Naive thymus-derived CD4-positive, alpha-beta T cell (primary cell): ENCODE measurements at regions not wholly inside any gene's neighbourhood (a gene's known extent, or its start where the extent isn't known, plus 50 kb on each side); places are given as distances from the start of the nearest gene placed in this dataset.
A peak's percentile ranks its signal among the peaks of the same experiment; 100 is the strongest.

ENCODE experiments used
- ATAC-seq: fragments of 150-1000 bp; cut with Tn5 transposase; 2 replicates; pipeline ENCODE4 v1.10.0; 2021; ENCODE audit warnings: mild to moderate bottlenecking, moderate library complexity
- CTCF ChIA-PET: fragments of 350-600 bp; sonication (Branson Sonifier 250); formaldehyde crosslinking; loops from one replicate; lab custom pipeline; 2021; ENCODE audit warnings: antibody characterized with exemption; lab: Charles Lee
- POLR2A ChIA-PET: fragments of 350-600 bp; sonication (Branson Sonifier 250); formaldehyde crosslinking; loops from one replicate; lab custom pipeline; 2021; ENCODE audit warnings: antibody characterized with exemption, inconsistent platforms; lab: Charles Lee
- DNase-seq, 9 donors: peaks; one replicate each; pipeline versions ENCODE4 v3.0.0 to v3.0.0-alpha.2; 2020 to 2022; ENCODE audit warnings: mixed read lengths in 1 of 9
- H3K27ac ChIP-seq: one replicate; pipeline ENCODE4 v1.7.0; 2013; ENCODE audit warnings: mild to moderate bottlenecking, low read depth, low read length, moderate library complexity
- H3K27me3 ChIP-seq, 2 donors: one replicate each; pipeline ENCODE4 v1.7.0; 2013; ENCODE audit warnings: low read length in 2 of 2, mild to moderate bottlenecking in 2 of 2, moderate library complexity in 2 of 2; ENCODE audit not compliant: control insufficient read depth in 2 of 2, insufficient read depth in 2 of 2
- H3K36me3 ChIP-seq, 3 experiments: 1 replicate in 2 of 3; 2 replicates in 1 of 3; pipeline ENCODE4 v1.7.0; 2013; ENCODE audit warnings: low read length in 3 of 3, mild to moderate bottlenecking in 3 of 3, moderate library complexity in 1 of 3; ENCODE audit not compliant: insufficient read depth in 3 of 3, control insufficient read depth in 2 of 3
- H3K4me1 ChIP-seq, 2 donors: one replicate each; pipeline ENCODE4 v1.7.0; 2013; ENCODE audit warnings: low read length in 2 of 2, mild to moderate bottlenecking in 2 of 2, moderate library complexity in 1 of 2; ENCODE audit not compliant: control insufficient read depth in 2 of 2, insufficient read depth in 2 of 2
- H3K4me3 ChIP-seq: 2 replicates; pipeline ENCODE4 v1.7.0; 2013; ENCODE audit warnings: mild to moderate bottlenecking, low read length
- H3K9me3 ChIP-seq, 3 experiments: 1 replicate in 2 of 3; 2 replicates in 1 of 3; pipeline ENCODE4 v1.7.0; 2013; ENCODE audit warnings: low read length in 3 of 3; ENCODE audit not compliant: control insufficient read depth in 2 of 3
- H3K27ac Mint-ChIP-seq, 9 donors: one replicate each; pipeline ENCODE4 v1.8.0; 2020 to 2022; ENCODE audit warnings: mixed read lengths in 9 of 9, mild to moderate bottlenecking in 8 of 9, moderate library complexity in 5 of 9, inconsistent platforms in 2 of 9
- H3K27me3 Mint-ChIP-seq, 5 donors: one replicate each; pipeline ENCODE4 v1.8.0; 2021 to 2022; ENCODE audit warnings: mixed read lengths in 5 of 5, mild to moderate bottlenecking in 1 of 5
- H3K36me3 Mint-ChIP-seq, 5 donors: one replicate each; pipeline ENCODE4 v1.8.0; 2020 to 2022; ENCODE audit warnings: mixed read lengths in 5 of 5, mild to moderate bottlenecking in 3 of 5, inconsistent platforms in 1 of 5
- H3K4me1 Mint-ChIP-seq, 7 donors: one replicate each; pipeline ENCODE4 v1.8.0; 2020 to 2022; ENCODE audit warnings: mixed read lengths in 7 of 7, mild to moderate bottlenecking in 3 of 7, inconsistent platforms in 1 of 7
- H3K4me3 Mint-ChIP-seq, 10 donors: one replicate each; pipeline ENCODE4 v1.8.0; 2020 to 2022; ENCODE audit warnings: mild to moderate bottlenecking in 10 of 10, mixed read lengths in 10 of 10, moderate library complexity in 6 of 10, inconsistent platforms in 2 of 10
- H3K9me3 Mint-ChIP-seq, 11 donors: one replicate each; pipeline ENCODE4 v1.8.0; 2020 to 2022; ENCODE audit warnings: mixed read lengths in 11 of 11, mild to moderate bottlenecking in 4 of 11, inconsistent platforms in 1 of 11, moderate library complexity in 1 of 11
- intact Hi-C, 2 donors: fragments of 100-400 bp; cut with micrococcal nuclease; formaldehyde crosslinking; loops; one replicate each; pipeline ENCODE4 v1.15.1; 2023

DNA sequence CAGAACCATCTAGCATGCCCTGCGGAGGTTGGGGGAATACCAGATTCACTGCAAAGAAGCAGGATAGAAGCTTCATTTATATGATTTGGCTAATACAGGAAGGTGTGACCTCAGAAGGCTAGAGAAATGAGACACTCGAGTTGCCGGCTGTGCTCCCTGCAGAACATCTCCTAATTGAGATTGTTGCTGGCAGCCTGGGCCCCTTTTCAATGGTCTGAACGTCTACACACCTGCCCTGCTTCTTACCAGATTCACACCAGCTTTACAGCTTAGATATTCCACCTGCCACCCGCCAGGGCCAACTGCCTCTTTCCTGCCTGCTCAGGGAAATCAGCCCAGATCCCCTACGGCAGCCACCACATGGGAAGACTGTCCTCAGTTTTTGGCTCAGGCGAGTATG lies 475.3 kb upstream of the AUTS2 start:
- no peaks in the 10 kb centered on the region for H3K4me1 ChIP-seq
- ChIA-PET POLR2A (no interaction called here), CTCF (no interaction called here)
- Mint-ChIP-seq H3K4me1 (no peaks in the 10 kb centered on the region), H3K27ac (no peak overlapping the region), H3K9me3 (peaks cover 0 to 18% (median 3%) of the 10 kb centered on the region in 11 donors), H3K27me3 (peaks cover 0 to 4% (median 0%) of the 10 kb centered on the region in 5 donors), H3K4me3 (no peak overlapping the region), H3K36me3 (no peaks in the 10 kb centered on the region)
- H3K27me3 ChIP-seq: no peaks in the 10 kb centered on the region
- no peak for DNase-seq
- intact Hi-C loops: no loop called here
- no peaks in the 10 kb centered on the region for H3K36me3 ChIP-seq
- H3K27ac ChIP-seq: no peak overlapping the region
- ATAC-seq: no peak
- H3K9me3 ChIP-seq: no peaks in the 10 kb centered on the region
- no peak overlapping the region for H3K4me3 ChIP-seq

- ATAC-seq: no peak
- Mint-ChIP-seq H3K9me3 (peaks cover 0 to 26% (median 5%) of the 10 kb centered on the region in 11 donors), H3K36me3 (peaks cover 0 to 4% (median 0%) of the 10 kb centered on the region in 5 donors), H3K27me3 (peaks cover 0 to 4% (median 0%) of the 10 kb centered on the region in 5 donors), H3K4me3 (no peak overlapping the region), H3K27ac (no peak overlapping the region), H3K4me1 (peaks cover 0 to 19% (median 7%) of the 10 kb centered on the region in 7 donors)
- Histone ChIP-seq H3K9me3 (no peaks in the 10 kb centered on the region), H3K27ac (no peak overlapping the region), H3K27me3 (no peaks in the 10 kb centered on the region), H3K4me3 (no peak overlapping the region), H3K4me1 (no peaks in the 10 kb centered on the region), H3K36me3 (no peaks in the 10 kb centered on the region)
- ChIA-PET CTCF (no interaction called here), POLR2A (no interaction called here)
- DNase-seq: no peak
- intact Hi-C loops: no loop called here
Measured at GRCh38 chr7:69126896-69127479, 471.3 kb upstream of the AUTS2 start.

DNA sequence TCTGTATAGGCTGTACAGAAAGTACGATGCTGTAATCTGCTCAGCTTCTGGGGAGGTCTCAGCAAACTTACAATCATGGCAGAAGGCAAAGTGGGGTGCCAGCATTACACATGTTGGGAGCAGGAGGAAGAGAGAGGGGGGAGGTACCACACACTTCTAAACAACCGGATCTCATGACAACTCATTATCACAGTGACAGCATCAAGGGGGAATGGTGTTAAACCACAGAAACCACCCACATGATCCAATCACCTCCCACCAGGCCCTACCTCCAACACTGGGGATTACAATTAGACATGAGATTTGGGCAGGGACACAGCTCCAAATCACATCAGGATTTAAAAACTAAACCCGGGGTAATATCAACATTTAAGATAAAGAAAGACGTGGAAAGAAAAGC lies 468.8 kb upstream of the AUTS2 start:
- Mint-ChIP-seq H3K27me3 (peaks cover 0 to 12% (median 0%) of the 10 kb centered on the region in 5 donors), H3K4me3 (no peak overlapping the region), H3K4me1 (peaks cover 0 to 19% (median 7%) of the 10 kb centered on the region in 7 donors), H3K27ac (no peak overlapping the region), H3K9me3 (peaks cover 0 to 31% (median 6%) of the 10 kb centered on the region in 11 donors), H3K36me3 (peaks cover 0 to 4% (median 0%) of the 10 kb centered on the region in 5 donors)
- no peaks in the 10 kb centered on the region for H3K36me3 ChIP-seq
- no peak overlapping the region for H3K27ac ChIP-seq
- no peaks in the 10 kb centered on the region for H3K4me1 ChIP-seq
- ChIA-PET POLR2A (no interaction called here), CTCF (no interaction called here)
- no peaks in the 10 kb centered on the region for H3K27me3 ChIP-seq
- no peaks in the 10 kb centered on the region for H3K9me3 ChIP-seq
- ATAC-seq (no peak), DNase-seq (no peak)
- intact Hi-C loops: no loop called here
- H3K4me3 ChIP-seq: no peak overlapping the region

DNA sequence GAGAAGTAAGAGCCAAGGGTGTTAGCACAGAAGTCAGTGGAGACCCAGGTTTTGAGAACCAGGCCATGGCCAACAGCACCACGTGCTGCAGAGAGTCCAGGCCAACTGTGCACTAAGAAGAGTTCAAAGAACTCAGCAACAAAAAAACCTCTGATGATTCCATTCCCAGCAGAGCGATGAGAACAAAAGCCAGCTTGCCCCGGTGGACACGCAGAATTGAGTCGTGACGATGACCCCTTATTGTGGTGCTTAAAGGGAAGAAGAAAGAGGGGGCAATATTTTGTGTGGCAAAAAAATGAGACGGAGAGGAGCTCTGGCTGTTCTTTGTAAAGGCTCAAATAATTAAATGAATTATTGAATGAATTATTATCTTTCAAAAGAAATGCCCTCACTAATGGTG lies 468.3 kb upstream of the AUTS2 start:
- Histone ChIP-seq H3K4me1 (no peaks in the 10 kb centered on the region), H3K27me3 (no peaks in the 10 kb centered on the region), H3K27ac (no peak overlapping the region), H3K9me3 (no peaks in the 10 kb centered on the region), H3K4me3 (no peak overlapping the region), H3K36me3 (no peaks in the 10 kb centered on the region)
- CTCF ChIA-PET: no interaction called here
- no peak overlapping the region for H3K27ac Mint-ChIP-seq
- peaks cover 0 to 19% (median 7%) of the 10 kb centered on the region in 7 donors for H3K4me1 Mint-ChIP-seq
- intact Hi-C loops: no loop called here
- DNase-seq: no peak
- H3K36me3 Mint-ChIP-seq: peaks cover 0 to 4% (median 0%) of the 10 kb centered on the region in 5 donors
- ATAC-seq: no peak
- POLR2A ChIA-PET: no interaction called here
- peaks cover 0 to 31% (median 5%) of the 10 kb centered on the region in 11 donors for H3K9me3 Mint-ChIP-seq
- H3K27me3 Mint-ChIP-seq: peaks cover 0 to 12% (median 0%) of the 10 kb centered on the region in 5 donors
- no peak overlapping the region for H3K4me3 Mint-ChIP-seq

DNA sequence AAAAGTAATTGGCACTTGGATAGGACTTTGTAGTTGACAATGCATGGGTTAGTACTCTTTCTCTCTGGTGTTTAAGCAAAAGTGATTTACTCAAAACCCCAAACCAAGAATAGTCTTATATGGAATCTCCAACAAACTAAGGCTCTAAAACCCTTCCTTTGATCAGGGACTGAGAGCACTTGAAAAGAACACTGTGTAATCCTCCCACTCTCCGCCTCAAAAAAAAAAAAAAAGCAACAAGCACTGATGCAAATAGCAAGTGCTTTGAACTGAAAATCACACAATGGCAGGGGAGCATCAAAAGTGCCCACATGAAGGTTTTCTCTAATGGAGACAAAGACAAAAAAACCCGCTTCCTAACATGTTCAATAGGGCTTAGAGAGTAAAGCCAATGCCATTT lies 467.9 kb upstream of the AUTS2 start:
- intact Hi-C loops: no loop called here

DNA sequence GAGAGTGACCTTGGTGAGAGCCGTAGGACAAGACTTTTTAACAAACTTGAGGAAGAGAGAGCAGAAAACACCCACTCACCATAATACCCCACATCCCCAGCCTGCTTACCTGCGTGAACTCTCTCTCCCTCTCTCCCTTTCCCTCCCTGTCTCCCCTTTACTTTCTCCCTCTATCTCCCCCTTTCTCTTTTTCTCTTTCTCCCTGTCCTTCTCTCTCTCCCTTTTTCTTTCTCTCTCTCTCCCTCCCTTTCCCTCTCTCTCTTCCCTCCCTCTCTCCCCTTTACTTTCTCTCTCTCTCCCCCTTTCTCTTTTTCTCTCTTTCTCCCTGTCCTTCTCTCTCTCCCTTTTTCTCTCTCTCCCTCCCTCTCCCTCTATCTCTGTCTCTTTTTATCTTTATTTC lies 464.0 kb upstream of the AUTS2 start:
- DNase-seq: no peak
- CTCF ChIA-PET: no interaction called here
- H3K27ac ChIP-seq: no peak overlapping the region
- H3K9me3 ChIP-seq: peaks cover 0 to 7% (median 0%) of the 10 kb centered on the region in 3 experiments
- H3K36me3 Mint-ChIP-seq: peaks cover 0 to 12% (median 0%) of the 10 kb centered on the region in 5 donors
- H3K27ac Mint-ChIP-seq: no peak overlapping the region
- no peaks in the 10 kb centered on the region for H3K36me3 ChIP-seq
- POLR2A ChIA-PET: no interaction called here
- no peak overlapping the region for H3K4me3 Mint-ChIP-seq
- H3K27me3 Mint-ChIP-seq: peaks cover 0 to 8% (median 4%) of the 10 kb centered on the region in 5 donors
- intact Hi-C loops: no loop called here
- no peaks in the 10 kb centered on the region for H3K4me1 ChIP-seq
- H3K9me3 Mint-ChIP-seq: peaks cover 7 to 39% (median 15%) of the 10 kb centered on the region in 11 donors
- no peak overlapping the region for H3K4me3 ChIP-seq
- H3K27me3 ChIP-seq: no peaks in the 10 kb centered on the region
- ATAC-seq: no peak
- peaks cover 0 to 20% (median 7%) of the 10 kb centered on the region in 7 donors for H3K4me1 Mint-ChIP-seq

More for the DNA sequence above, 467.9 kb upstream of the AUTS2 start:
- Histone ChIP-seq H3K27ac (no peak overlapping the region), H3K36me3 (no peaks in the 10 kb centered on the region), H3K4me3 (no peak overlapping the region), H3K4me1 (no peaks in the 10 kb centered on the region), H3K9me3 (no peaks in the 10 kb centered on the region), H3K27me3 (no peaks in the 10 kb centered on the region)
- H3K27me3 Mint-ChIP-seq: peaks cover 0 to 12% (median 1%) of the 10 kb centered on the region in 5 donors
- ChIA-PET POLR2A (no interaction called here), CTCF (no interaction called here)
- ATAC-seq: no peak
- H3K4me3 Mint-ChIP-seq: no peak overlapping the region
- no peak overlapping the region for H3K27ac Mint-ChIP-seq
- H3K4me1 Mint-ChIP-seq: peaks cover 0 to 19% (median 7%) of the 10 kb centered on the region in 7 donors
- H3K36me3 Mint-ChIP-seq: peaks cover 0 to 5% (median 0%) of the 10 kb centered on the region in 5 donors
- peaks cover 0 to 31% (median 6%) of the 10 kb centered on the region in 11 donors for H3K9me3 Mint-ChIP-seq
- peak in 2 of 9 donors; percentile 4 to 7 for DNase-seq

DNA sequence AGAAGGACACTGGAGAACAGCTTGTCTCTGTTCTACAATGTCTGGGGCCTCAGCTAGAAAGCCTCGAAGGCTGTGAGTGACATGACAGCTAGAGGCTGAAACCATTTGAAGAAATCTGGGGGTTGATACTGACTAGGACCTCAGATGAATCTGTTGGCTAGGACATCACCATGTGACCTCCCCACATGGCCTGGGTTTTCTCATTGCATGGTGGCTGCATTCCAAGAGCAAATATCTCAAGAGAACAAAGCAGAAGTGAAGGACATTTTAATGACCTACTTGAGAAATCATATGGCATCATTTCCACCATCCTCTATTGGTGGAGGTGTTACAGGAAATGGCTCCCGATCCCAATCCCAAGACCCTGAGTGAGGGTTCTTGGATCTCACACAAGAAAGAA lies 450.6 kb upstream of the AUTS2 start:
- Histone ChIP-seq H3K9me3 (no peaks in the 10 kb centered on the region), H3K36me3 (no peaks in the 10 kb centered on the region), H3K4me3 (no peak overlapping the region), H3K27me3 (no peaks in the 10 kb centered on the region), H3K27ac (no peak overlapping the region), H3K4me1 (no peaks in the 10 kb centered on the region)
- Mint-ChIP-seq H3K27ac (no peak overlapping the region), H3K9me3 (peaks cover 0 to 19% (median 6%) of the 10 kb centered on the region in 11 donors), H3K27me3 (peaks cover 0 to 4% (median 0%) of the 10 kb centered on the region in 5 donors), H3K4me1 (no peaks in the 10 kb centered on the region), H3K4me3 (no peak overlapping the region), H3K36me3 (no peaks in the 10 kb centered on the region)
- DNase-seq (no peak), ATAC-seq (no peak)
- intact Hi-C loops: no loop called here
- ChIA-PET POLR2A (no interaction called here), CTCF (no interaction called here)
